H54 (cell line): ENCODE measurements at regions not wholly inside any gene's neighbourhood (a gene's known extent, or its start where the extent isn't known, plus 50 kb on each side); places are given as distances from the start of the nearest gene placed in this dataset.

Experiments
- DNase-seq: peaks from one replicate; pipeline ENCODE4 v3.0.0; 2011; ENCODE audit warnings: low spot score, mixed read lengths; ENCODE audit not compliant: insufficient read length
- FAIRE-seq: peaks from 3 replicates; lab custom pipeline; 2011; peaks lifted over from hg19 to GRCh38; lab: Jason Lieb, UNC
- POLR2A ChIP-seq: IDR thresholded peaks from 2 replicates; pipeline ENCODE4 v1.6.1; 2011; ENCODE audit warnings: low read depth, mild to moderate bottlenecking, low read length

- FAIRE-seq (no peak), DNase-seq (no peak)
- TF ChIP-seq POLR2A = no peak
Measured at GRCh38 chr16:73703891-73704290, 592.7 kb upstream of the PSMD7 start.

DNA sequence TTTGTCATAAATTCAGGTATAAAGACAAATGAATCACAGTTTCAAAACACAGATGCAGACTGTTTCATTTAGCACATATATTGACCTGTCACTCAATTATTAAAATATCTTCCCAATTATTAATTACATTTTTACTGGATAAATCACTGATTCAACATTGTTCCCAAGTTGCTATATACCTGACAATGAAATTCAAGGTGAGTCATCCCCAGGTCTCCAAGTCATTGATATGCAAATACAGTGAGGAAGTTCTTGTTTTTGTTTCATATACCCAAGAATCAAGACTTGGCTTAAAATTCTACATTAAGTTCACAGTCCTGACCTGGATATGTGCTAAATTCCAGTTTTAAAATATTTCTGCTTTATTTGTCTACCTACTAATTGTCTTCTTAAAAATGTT, 599.3 kb upstream of the PSMD7 start:
- no peak for TF ChIP-seq POLR2A

GRCh38 chr16:73692861-73693260, 603.8 kb upstream of the PSMD7 start:
- DNase-seq (no peak), FAIRE-seq (no peak)
- TF ChIP-seq POLR2A = no peak

More for the DNA sequence above, 599.3 kb upstream of the PSMD7 start:
- DNase-seq (no peak), FAIRE-seq (no peak)

DNA sequence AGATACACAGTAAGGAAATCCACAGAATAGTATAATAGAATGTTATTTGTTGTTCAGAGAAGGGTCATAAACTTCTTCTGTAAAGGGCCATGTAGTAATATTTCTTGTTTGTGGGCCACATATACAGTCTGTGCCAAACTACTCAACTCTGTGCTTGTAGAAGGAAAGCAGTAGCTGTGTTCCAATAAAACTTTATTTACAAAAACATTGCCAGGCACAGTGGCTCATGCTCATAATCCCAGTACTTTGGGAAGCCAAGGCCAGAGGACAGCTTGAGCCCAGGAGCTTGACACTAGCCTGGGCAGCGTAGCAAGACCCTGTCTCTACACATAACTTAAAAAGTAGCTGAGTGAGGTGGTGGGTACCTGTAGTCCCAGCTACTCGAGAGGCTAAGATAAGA, 612.8 kb upstream of the PSMD7 start:
- no peak for TF ChIP-seq POLR2A
- FAIRE-seq (no peak), DNase-seq (no peak)

DNA sequence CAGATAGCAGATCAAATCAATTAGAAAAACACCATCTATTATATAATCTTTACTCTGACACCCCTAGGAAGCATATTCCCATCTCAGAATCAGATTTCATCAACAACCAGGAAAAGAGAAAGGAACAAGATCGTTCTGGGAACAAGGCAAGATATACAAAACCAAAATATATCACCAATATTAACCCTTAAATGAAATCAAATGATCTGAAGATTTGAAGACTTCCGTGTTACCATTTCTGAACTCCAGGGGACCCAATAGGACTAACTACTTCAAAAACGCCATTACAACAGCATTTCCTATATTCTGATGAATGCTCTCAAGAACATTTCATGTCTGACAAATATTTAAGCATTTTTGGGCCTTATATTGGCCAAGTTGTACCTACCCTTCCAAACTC, 624.2 kb upstream of the ZFHX3 start:
- FAIRE-seq (no peak), DNase-seq (no peak)
- TF ChIP-seq POLR2A = no peak

- DNase-seq = no peak
- no peak for FAIRE-seq
- no peak for TF ChIP-seq POLR2A
Measured at GRCh38 chr16:73670836-73671820, 623.2 kb upstream of the ZFHX3 start.

DNA sequence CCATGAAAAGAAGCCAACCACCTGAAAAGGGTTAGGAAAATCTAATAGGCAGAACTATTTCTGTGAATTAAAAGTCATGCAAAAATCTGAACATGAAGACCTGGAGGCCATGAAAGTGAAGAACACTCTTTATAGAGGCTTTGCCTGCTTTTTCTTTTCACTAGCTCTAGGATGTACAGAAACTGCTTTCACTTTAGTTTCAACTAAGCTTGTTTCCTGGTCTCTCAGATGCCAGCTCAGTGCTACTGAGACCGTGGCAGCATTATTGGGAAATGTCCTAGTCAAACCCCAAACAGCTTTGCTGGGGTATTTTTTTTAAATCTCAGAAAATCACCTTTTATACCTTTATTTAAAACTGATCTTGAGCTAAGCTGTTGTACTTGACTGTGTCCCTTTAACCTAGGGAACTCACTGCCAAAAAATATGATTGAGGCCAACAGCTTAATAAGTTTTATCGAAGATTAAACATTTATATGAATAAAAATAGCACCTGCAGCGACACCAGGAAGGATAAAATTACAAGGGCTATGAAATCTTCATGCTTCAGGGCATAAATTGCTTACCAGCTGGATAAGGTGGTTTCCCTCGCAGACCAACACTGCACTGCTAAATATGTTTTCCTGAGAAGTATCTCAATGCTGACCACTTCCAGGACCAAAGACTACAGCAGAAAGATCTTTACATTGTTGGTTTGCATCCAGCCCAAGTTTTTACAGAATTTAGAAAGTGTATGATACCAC, 621.8 kb upstream of the ZFHX3 start:
- DNase-seq = no peak
- TF ChIP-seq POLR2A = no peak
- no peak for FAIRE-seq

- no peak for DNase-seq
- TF ChIP-seq POLR2A = no peak
- no peak for FAIRE-seq
Measured at GRCh38 chr16:73663720-73664119, 615.8 kb upstream of the ZFHX3 start.

DNA sequence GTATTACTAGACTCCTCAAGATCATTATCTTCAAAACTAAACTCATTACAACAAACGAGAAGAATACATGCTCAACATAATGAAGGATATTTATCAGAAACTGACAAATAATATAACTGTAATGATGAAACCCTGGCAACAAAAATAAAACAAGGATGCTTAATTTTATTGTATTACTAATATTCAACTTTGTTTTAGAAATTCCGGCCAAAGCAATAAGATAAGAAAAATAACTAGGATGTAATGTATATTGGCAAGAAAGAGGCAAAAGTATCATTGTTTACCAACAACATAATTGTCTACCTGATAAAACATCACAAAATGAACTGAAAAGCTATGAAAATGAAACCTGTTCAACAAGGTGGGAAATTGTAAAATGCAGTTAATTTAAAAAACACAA, 588.3 kb upstream of the ZFHX3 start:
- DNase-seq = no peak
- FAIRE-seq = no peak
- TF ChIP-seq POLR2A = no peak

DNA sequence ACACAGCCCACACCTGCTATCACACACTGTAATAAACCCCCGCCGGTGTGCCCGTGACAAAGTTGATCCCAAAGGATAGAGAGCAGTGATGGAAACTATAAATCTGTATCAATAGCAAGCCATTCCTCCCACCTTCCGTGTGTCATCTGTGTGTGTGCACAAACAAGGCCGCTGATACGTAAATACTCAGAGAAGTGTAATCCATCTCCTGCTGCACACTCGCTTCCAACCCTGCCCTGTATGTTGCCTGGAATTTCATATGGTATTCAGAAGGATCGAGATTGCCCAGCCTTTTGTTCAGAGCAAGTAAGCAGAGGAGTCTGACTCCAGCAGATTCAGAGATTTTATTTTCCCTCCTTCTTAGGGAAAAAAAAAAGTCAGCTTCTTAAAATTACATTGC, 581.1 kb upstream of the ZFHX3 start:
- no peak for TF ChIP-seq POLR2A
- no peak for FAIRE-seq

DNA sequence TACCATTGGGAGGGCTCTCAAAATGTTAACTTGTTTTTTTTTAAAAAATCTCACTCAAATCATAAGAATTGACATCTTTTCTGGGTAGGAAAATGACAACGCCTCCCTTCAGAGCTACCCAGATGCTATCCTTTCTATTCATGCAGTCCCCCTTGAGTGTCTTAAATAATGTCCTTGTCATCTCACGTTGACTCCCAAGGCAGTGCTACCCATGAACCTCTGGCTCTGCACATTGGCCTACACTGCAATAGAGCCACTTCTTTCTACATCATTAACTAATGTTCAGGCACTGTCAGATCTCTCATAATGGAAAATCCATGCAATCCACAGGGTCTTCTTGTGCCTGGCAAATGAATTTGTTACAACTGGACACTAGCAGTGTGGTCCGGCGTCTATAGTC, 569.8 kb upstream of the ZFHX3 start:
- FAIRE-seq (no peak), DNase-seq (no peak)
- no peak for TF ChIP-seq POLR2A

More for the DNA sequence above, 581.1 kb upstream of the ZFHX3 start:
- DNase-seq = no peak

GRCh38 chr16:73616770-73617169, 568.8 kb upstream of the ZFHX3 start:
- TF ChIP-seq POLR2A = no peak
- no peak for FAIRE-seq
- no peak for DNase-seq

DNA sequence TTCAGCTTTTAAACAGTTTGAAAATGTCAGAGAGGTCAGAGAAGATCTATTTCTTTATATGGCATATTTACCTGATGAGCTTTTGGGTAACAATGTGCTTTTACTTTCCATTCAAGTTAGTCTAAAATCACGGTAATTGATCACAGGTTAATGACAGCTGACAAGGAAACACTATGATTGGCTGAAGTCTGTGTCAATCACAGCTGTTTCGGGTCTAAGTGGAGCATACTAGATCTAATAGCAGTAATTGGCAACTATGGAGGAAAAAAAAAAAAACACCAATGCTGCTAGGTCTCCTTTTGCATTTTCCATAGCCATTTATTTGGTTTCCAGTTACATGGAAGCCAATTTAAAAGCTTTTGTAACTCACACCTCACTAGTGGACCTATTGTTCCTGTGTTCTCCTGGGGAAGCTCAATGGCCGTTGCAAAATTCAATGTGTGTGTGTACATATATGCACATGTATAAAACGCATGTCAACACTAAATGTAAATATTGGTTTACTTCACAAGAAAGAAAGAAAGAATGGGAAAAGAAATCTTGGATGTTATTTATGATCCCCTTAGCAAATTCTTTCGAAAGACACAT, 568.3 kb upstream of the ZFHX3 start:
- TF ChIP-seq POLR2A = no peak
- FAIRE-seq = no peak
- no peak for DNase-seq
